Peyer's patch (tissue), 4 donors: ENCODE measurements at regions not wholly inside any gene's neighbourhood (a gene's known extent, or its start where the extent isn't known, plus 50 kb on each side); places are given as distances from the start of the nearest gene placed in this dataset.

Experiments used
- DNase-seq, 3 donors: peaks; one replicate each; pipeline ENCODE4 v3.0.0-alpha.2; 2017 to 2019
- H3K27ac ChIP-seq, 4 donors: fragments of 200-600 bp; sonication (generic); one replicate each; pipeline ENCODE4 v1.5.1; 2016 to 2019
- H3K27me3 ChIP-seq, 2 donors: fragments of 200-600 bp; sonication (generic); one replicate each; pipeline ENCODE4 v1.5.1; 2019
- H3K36me3 ChIP-seq, 3 donors: fragments of 200-600 bp; sonication (generic); one replicate each; pipeline ENCODE4 v1.5.1; 2016 to 2019
- H3K4me1 ChIP-seq, 4 donors: fragments of 200-600 bp; sonication (generic); one replicate each; pipeline ENCODE4 v1.5.1; 2016 to 2019
- H3K4me3 ChIP-seq, 4 donors: fragments of 200-600 bp; sonication (generic); 1 replicate in 3 of 4; 2 replicates in 1 of 4; pipeline ENCODE4 v1.5.1; 2016 to 2019; ENCODE audit warnings: mild to moderate bottlenecking in 1 of 4
- H3K9me3 ChIP-seq, 4 donors: fragments of 200-600 bp; sonication (generic); one replicate each; pipeline ENCODE4 v1.5.1; 2016 to 2019; ENCODE audit warnings: mild to moderate bottlenecking in 1 of 4
- CTCF ChIP-seq, 6 experiments: fragments of 450-650 bp in 4 of 6; fragments of 200-600 bp in 2 of 6; sonication (generic) in 1 of 6; IDR thresholded peaks; one replicate each; pipeline ENCODE4 v1.5.1; 2017 to 2019; ENCODE audit warnings: antibody characterized with exemption in 6 of 6, mild to moderate bottlenecking in 3 of 6, moderate library complexity in 1 of 6
- POLR2A ChIP-seq, 2 donors: fragments of 450-650 bp; IDR thresholded peaks; one replicate each; pipeline ENCODE4 v1.5.1; 2017; ENCODE audit warnings: antibody characterized with exemption in 2 of 2, mild to moderate bottlenecking in 2 of 2, moderate library complexity in 2 of 2

- no peak overlapping the region for H3K27ac ChIP-seq
- no peak for TF ChIP-seq CTCF (IDR thresholded peaks at IDR 0.05)
- TF ChIP-seq POLR2A (IDR thresholded peaks at IDR 0.05): no peak
- H3K4me1 ChIP-seq: no peaks in the 10 kb centered on the region
- H3K27me3 ChIP-seq: no peaks in the 10 kb centered on the region
- H3K4me3 ChIP-seq: no peak overlapping the region
- DNase-seq: no peak
- no peaks in the 10 kb centered on the region for H3K36me3 ChIP-seq
- no peaks in the 10 kb centered on the region for H3K9me3 ChIP-seq
These were observed 559.8 kb upstream of the ATXN8OS start for GRCh38 chr13:69547780-69548179.

DNA sequence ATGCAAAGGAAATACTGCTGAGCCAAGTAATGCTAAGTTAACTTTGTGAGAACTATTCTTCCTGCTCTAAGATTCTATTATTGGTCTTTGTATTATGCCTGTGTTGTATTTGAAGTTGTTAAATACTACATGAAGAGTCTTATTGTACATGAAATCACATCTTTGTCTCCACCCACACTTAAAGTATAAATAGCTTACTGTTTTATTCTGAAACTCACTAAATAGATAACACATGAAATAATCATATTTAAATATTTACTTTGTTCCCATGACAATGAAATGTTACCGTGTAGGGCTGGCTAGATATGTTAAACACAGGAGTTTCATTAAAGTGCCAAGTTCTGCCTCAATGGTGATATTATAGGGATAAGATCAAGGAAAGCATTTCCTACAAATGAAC is 562.1 kb upstream of the ATXN8OS start:
- Histone ChIP-seq H3K27me3 (no peaks in the 10 kb centered on the region), H3K27ac (no peak overlapping the region), H3K4me3 (no peak overlapping the region), H3K9me3 (no peaks in the 10 kb centered on the region), H3K4me1 (no peaks in the 10 kb centered on the region), H3K36me3 (no peaks in the 10 kb centered on the region)
- DNase-seq: no peak
- no peak for TF ChIP-seq CTCF (IDR thresholded peaks at IDR 0.05)
- no peak for TF ChIP-seq POLR2A (IDR thresholded peaks at IDR 0.05)

DNA sequence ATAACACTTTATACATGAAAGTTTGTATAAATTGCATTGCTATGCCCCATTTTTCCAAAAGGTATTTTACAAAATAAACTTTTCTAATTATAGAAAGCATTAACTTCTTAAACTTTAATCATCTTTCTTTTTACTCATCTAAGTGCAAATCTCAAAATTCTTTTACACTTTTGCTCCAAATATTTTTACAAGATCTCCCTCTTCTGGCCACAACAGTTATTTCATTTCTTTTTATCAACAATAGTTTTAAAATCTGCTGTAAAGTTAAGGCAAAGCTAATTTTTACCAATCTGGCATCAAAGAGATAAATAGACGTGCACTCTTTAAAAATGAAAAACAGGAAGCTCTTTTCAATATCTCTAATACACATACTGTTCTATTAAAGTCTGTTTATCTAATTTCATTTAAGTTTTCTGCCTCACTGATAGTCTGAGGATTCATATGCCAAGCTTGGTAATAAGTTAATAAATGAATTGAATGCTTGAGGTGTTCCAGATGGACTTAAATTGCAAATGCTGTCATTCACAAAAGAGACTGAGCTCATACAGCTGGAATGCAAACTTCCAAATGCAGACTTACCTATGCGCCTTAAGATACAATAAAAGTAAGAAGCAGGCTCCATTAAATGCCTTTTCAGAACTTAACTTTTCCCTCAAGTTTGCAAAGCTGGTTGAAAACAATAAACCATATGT is 583.0 kb upstream of the ATXN8OS start:
- DNase-seq: no peak
- no peaks in the 10 kb centered on the region for H3K36me3 ChIP-seq
- H3K4me1 ChIP-seq: no peaks in the 10 kb centered on the region
- no peaks in the 10 kb centered on the region for H3K27me3 ChIP-seq
- no peak for TF ChIP-seq POLR2A (IDR thresholded peaks at IDR 0.05)
- TF ChIP-seq CTCF (IDR thresholded peaks at IDR 0.05): peak in 1 of 6 experiments; percentile 8
- no peaks in the 10 kb centered on the region for H3K9me3 ChIP-seq
- H3K27ac ChIP-seq: no peak overlapping the region
- H3K4me3 ChIP-seq: no peak overlapping the region

GRCh38 chr13:69496981-69497380 is 610.6 kb upstream of the ATXN8OS start:
- Histone ChIP-seq H3K4me1 (no peaks in the 10 kb centered on the region), H3K4me3 (no peak overlapping the region), H3K9me3 (no peaks in the 10 kb centered on the region), H3K27ac (no peak overlapping the region), H3K36me3 (no peaks in the 10 kb centered on the region), H3K27me3 (no peaks in the 10 kb centered on the region)
- no peak for TF ChIP-seq CTCF (IDR thresholded peaks at IDR 0.05)
- TF ChIP-seq POLR2A (IDR thresholded peaks at IDR 0.05): no peak
- DNase-seq: no peak

- H3K27ac ChIP-seq: no peak overlapping the region
- no peaks in the 10 kb centered on the region for H3K36me3 ChIP-seq
- H3K27me3 ChIP-seq: no peaks in the 10 kb centered on the region
- no peaks in the 10 kb centered on the region for H3K4me1 ChIP-seq
- TF ChIP-seq CTCF (IDR thresholded peaks at IDR 0.05) (no peak), POLR2A (IDR thresholded peaks at IDR 0.05) (no peak)
- no peak overlapping the region for H3K4me3 ChIP-seq
- H3K9me3 ChIP-seq: no peaks in the 10 kb centered on the region
- DNase-seq: no peak
These were observed 612.5 kb upstream of the ATXN8OS start for GRCh38 chr13:69495096-69495495.

GRCh38 chr13:69487576-69487975 is 620.0 kb upstream of the ATXN8OS start:
- Histone ChIP-seq H3K9me3 (no peaks in the 10 kb centered on the region), H3K27me3 (no peaks in the 10 kb centered on the region), H3K4me1 (no peaks in the 10 kb centered on the region), H3K36me3 (no peaks in the 10 kb centered on the region), H3K4me3 (no peak overlapping the region), H3K27ac (no peak overlapping the region)
- TF ChIP-seq POLR2A (IDR thresholded peaks at IDR 0.05): no peak
- no peak for TF ChIP-seq CTCF (IDR thresholded peaks at IDR 0.05)
- DNase-seq: no peak
